ENCODE measurements at regions not wholly inside any gene's neighbourhood (a gene's known extent, or its start where the extent isn't known, plus 50 kb on each side); places are given as distances from the start of the nearest gene placed in this dataset.
"Not testable (repeated sequence)": the region's sequence is repeated elsewhere in the genome, so short reads cannot be mapped to it uniquely, and the experiment has no call there.

GRCh38 chr9:42850896-42851693, 667.6 kb downstream of the SPATA31A6 start:
- not testable (repeated sequence) for H3K4me3 Mint-ChIP-seq

GRCh38 chr9:42851701-42852100, 668.2 kb downstream of the SPATA31A6 start:
- H3K4me3 ChIP-seq (ENCODE audit: low read depth, low read length); H3K4me3 Mint-ChIP-seq; H3K36me3 ChIP-seq (ENCODE audit: control insufficient read depth, insufficient read depth, low read length); H3K27me3 Mint-ChIP-seq; H3K9me3 Mint-ChIP-seq; H3K4me1 ChIP-seq (ENCODE audit: control insufficient read depth, insufficient read depth, low read length, poor library complexity, severe bottlenecking); H3K9me3 ChIP-seq (ENCODE audit: control insufficient read depth in 2 of 2, low read length in 2 of 2); H3K36me3 Mint-ChIP-seq; H3K27ac ChIP-seq (ENCODE audit: insufficient read depth, low read length, poor library complexity, severe bottlenecking); H3K4me1 Mint-ChIP-seq; DNase-seq; ATAC-seq (ENCODE audit: low read depth in 2 of 2); H3K27ac Mint-ChIP-seq; H3K27me3 ChIP-seq (ENCODE audit: control insufficient read depth, insufficient read depth, low read length): not testable (repeated sequence)

More at GRCh38 chr9:42850896-42851693, 667.6 kb downstream of the SPATA31A6 start:
- not testable (repeated sequence) for DNase-seq; H3K27me3 Mint-ChIP-seq; H3K4me1 Mint-ChIP-seq; ATAC-seq (ENCODE audit: low read depth in 2 of 2); H3K36me3 ChIP-seq (ENCODE audit: control insufficient read depth, insufficient read depth, low read length); H3K27ac Mint-ChIP-seq; H3K9me3 ChIP-seq (ENCODE audit: control insufficient read depth in 2 of 2, low read length in 2 of 2); H3K27ac ChIP-seq (ENCODE audit: insufficient read depth, low read length, poor library complexity, severe bottlenecking); H3K9me3 Mint-ChIP-seq; H3K36me3 Mint-ChIP-seq; H3K4me1 ChIP-seq (ENCODE audit: control insufficient read depth, insufficient read depth, low read length, poor library complexity, severe bottlenecking); H3K4me3 ChIP-seq (ENCODE audit: low read depth, low read length); H3K27me3 ChIP-seq (ENCODE audit: control insufficient read depth, insufficient read depth, low read length)

DNA sequence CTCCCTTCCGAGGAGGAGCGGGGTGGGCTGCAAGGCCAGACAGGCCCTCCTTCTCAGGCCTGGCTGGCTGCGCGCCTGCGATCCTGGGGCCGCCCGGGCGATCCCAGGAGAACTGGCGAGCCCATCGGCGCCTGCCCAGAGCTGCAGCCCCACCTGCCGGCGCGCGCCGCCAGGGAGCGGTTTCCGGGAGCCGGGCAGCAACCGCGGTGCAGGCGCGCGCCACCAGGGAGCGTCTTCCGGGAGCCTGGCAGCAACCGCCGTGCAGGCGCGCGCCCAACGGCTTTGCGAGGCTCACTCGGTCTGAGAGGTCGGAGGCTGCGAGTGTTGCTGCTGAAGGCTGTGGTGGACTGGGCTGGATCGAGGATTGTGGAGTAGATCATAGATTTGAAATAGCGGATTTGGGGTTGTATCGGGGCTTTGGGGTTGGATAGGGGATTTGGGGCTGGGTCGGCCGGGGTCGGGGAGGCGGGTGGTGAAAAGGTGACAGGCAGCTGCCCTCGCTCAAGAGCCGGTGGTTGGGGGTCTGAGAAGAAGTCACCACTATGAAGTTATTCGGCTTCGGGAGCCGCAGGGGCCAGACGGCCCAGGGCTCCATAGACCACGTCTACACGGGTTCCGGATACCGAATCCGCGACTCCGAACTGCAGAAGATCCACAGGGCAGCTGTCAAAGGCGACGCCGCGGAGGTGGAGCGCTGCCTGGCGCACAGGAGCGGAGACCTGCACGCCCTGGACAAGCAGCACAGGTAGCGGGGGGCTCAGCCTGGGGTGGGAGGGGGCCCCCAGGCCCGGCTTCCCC, 668.9 kb downstream of the SPATA31A6 start:
- H3K4me3 ChIP-seq (ENCODE audit: low read depth, low read length); H3K27me3 ChIP-seq (ENCODE audit: control insufficient read depth, insufficient read depth, low read length); H3K9me3 ChIP-seq (ENCODE audit: control insufficient read depth in 2 of 2, low read length in 2 of 2); ATAC-seq (ENCODE audit: low read depth in 2 of 2); H3K36me3 Mint-ChIP-seq; H3K27ac Mint-ChIP-seq; H3K4me1 ChIP-seq (ENCODE audit: control insufficient read depth, insufficient read depth, low read length, poor library complexity, severe bottlenecking); H3K27ac ChIP-seq (ENCODE audit: insufficient read depth, low read length, poor library complexity, severe bottlenecking); H3K36me3 ChIP-seq (ENCODE audit: control insufficient read depth, insufficient read depth, low read length); H3K27me3 Mint-ChIP-seq; H3K4me3 Mint-ChIP-seq; H3K9me3 Mint-ChIP-seq; H3K4me1 Mint-ChIP-seq: not testable (repeated sequence)
- DNase-seq, result peak in 1 of 3 donors; percentile 61

DNA sequence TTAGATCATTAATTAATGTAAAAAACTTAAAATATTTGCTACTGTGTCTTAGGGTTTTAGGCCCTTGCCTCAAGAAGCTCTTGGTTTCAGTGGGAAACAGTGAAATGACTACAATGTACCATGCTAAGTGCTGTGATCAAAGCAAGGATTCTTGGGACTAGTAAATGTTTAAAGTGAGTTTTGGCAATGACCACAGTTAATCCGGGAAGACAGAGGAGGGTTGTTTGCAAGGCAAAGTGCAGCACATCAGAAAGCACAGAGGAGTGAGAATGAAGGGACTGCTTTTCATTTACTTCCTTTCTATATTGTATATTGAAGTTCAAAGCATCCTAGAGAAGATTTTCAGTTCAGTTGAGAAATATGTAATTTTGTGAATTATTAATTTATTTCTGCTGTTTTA, 676.7 kb downstream of the SPATA31A6 start:
- H3K36me3 ChIP-seq (ENCODE audit: control insufficient read depth, insufficient read depth, low read length); H3K4me3 Mint-ChIP-seq; H3K4me3 ChIP-seq (ENCODE audit: low read depth, low read length); H3K4me1 Mint-ChIP-seq; H3K9me3 Mint-ChIP-seq; H3K27me3 ChIP-seq (ENCODE audit: control insufficient read depth, insufficient read depth, low read length); ATAC-seq (ENCODE audit: low read depth in 2 of 2); H3K27ac ChIP-seq (ENCODE audit: insufficient read depth, low read length, poor library complexity, severe bottlenecking); H3K4me1 ChIP-seq (ENCODE audit: control insufficient read depth, insufficient read depth, low read length, poor library complexity, severe bottlenecking); H3K27ac Mint-ChIP-seq; H3K27me3 Mint-ChIP-seq; DNase-seq; H3K9me3 ChIP-seq (ENCODE audit: control insufficient read depth in 2 of 2, low read length in 2 of 2); H3K36me3 Mint-ChIP-seq: not testable (repeated sequence)

- not testable (repeated sequence) for H3K4me1 ChIP-seq (ENCODE audit: control insufficient read depth, insufficient read depth, low read length, poor library complexity, severe bottlenecking); H3K4me1 Mint-ChIP-seq; H3K9me3 Mint-ChIP-seq; H3K9me3 ChIP-seq (ENCODE audit: control insufficient read depth in 2 of 2, low read length in 2 of 2); ATAC-seq (ENCODE audit: low read depth in 2 of 2); H3K4me3 ChIP-seq (ENCODE audit: low read depth, low read length); H3K27me3 Mint-ChIP-seq; H3K36me3 Mint-ChIP-seq; H3K27ac Mint-ChIP-seq; H3K4me3 Mint-ChIP-seq; H3K36me3 ChIP-seq (ENCODE audit: control insufficient read depth, insufficient read depth, low read length); H3K27me3 ChIP-seq (ENCODE audit: control insufficient read depth, insufficient read depth, low read length); DNase-seq; H3K27ac ChIP-seq (ENCODE audit: insufficient read depth, low read length, poor library complexity, severe bottlenecking)
Measured at GRCh38 chr9:42862465-42862864, 679.0 kb downstream of the SPATA31A6 start.

Measured in CD4-positive, CD25-positive, alpha-beta regulatory T cell (primary cell).